Endothelial cell of umbilical vein (primary cell): ENCODE measurements at regions not wholly inside any gene's neighbourhood (a gene's known extent, or its start where the extent isn't known, plus 50 kb on each side); places are given as distances from the start of the nearest gene placed in this dataset.

Experiments used
- BruUV-seq: library from RNA; stranded (reverse); fragments of 400-500 nt; replicated peaks from 2 replicates; lab custom pipeline; 2021; lab: Mats Ljungman, UMichigan
- CTCF ChIA-PET: fragments of 300-600, 350-600 bp; sonication (Branson Sonifier 250); formaldehyde crosslinking; loops from one replicate; lab custom pipeline; 2021; ENCODE audit warnings: antibody characterized with exemption, inconsistent platforms; lab: Charles Lee
- POLR2A ChIA-PET: fragments of 300-600, 350-600 bp; sonication (Branson Sonifier 250); formaldehyde crosslinking; loops from one replicate; lab custom pipeline; 2021; ENCODE audit warnings: antibody characterized with exemption, inconsistent platforms; lab: Charles Lee
- DNase-seq: peaks from one replicate; pipeline ENCODE4 v3.0.0-alpha.2; 2011; ENCODE audit warnings: low read depth, low spot score
- FAIRE-seq: peaks from 2 replicates; lab custom pipeline; 2011; peaks lifted over from hg19 to GRCh38; lab: Jason Lieb, UNC
- H2AFZ ChIP-seq: 2 replicates; pipeline ENCODE4 v1.6.0; 2012; ENCODE audit warnings: low read depth, low read length, control low read depth, inconsistent platforms
- H3K27ac ChIP-seq: 2 replicates; pipeline ENCODE4 v1.5.1; 2011; ENCODE audit warnings: low read depth, mild to moderate bottlenecking, control low read depth, low read length, moderate library complexity; ENCODE audit not compliant: insufficient read depth
- H3K27me3 ChIP-seq, 2 experiments: 2 replicates each; pipeline versions ENCODE4 v1.6.0 to v1.6.1; 2011; ENCODE audit warnings: low read length in 2 of 2, mixed read lengths in 1 of 2; ENCODE audit not compliant: control insufficient read depth in 2 of 2, insufficient read depth in 2 of 2
- H3K36me3 ChIP-seq, 2 experiments: 2 replicates in 1 of 2; 3 replicates in 1 of 2; pipeline ENCODE4 v1.5.1; 2011; ENCODE audit warnings: low read length in 2 of 2, mild to moderate bottlenecking in 1 of 2, moderate library complexity in 1 of 2; ENCODE audit not compliant: control insufficient read depth in 2 of 2, insufficient read depth in 2 of 2; ENCODE audit errors: extremely low read depth in 1 of 2
- H3K4me1 ChIP-seq: 3 replicates; pipeline ENCODE4 v1.5.1; 2011; ENCODE audit warnings: mild to moderate bottlenecking, low read length; ENCODE audit not compliant: control insufficient read depth, insufficient read depth; ENCODE audit errors: extremely low read depth
- H3K4me2 ChIP-seq: 2 replicates; pipeline ENCODE4 v1.6.1; 2011; ENCODE audit warnings: low read length, control low read depth, mixed read lengths; ENCODE audit not compliant: insufficient read depth
- H3K4me3 ChIP-seq, 3 experiments: fragments of 200-600 bp in 1 of 3; sonication (generic), shearing (Covaris generic) in 1 of 3; replicated peaks in 1 of 3; 2 replicates each; pipeline ENCODE4 v1.5.1; 2011 to 2016; ENCODE audit warnings: control low read depth in 3 of 3, low read length in 3 of 3, mild to moderate bottlenecking in 2 of 3, inconsistent platforms in 1 of 3, low read depth in 1 of 3, moderate library complexity in 1 of 3; ENCODE audit not compliant: insufficient read depth in 1 of 3
- H3K79me2 ChIP-seq: 2 replicates; pipeline ENCODE4 v1.6.0; 2012; ENCODE audit warnings: low read length, inconsistent platforms; ENCODE audit not compliant: control insufficient read depth, insufficient read depth
- H3K9ac ChIP-seq: replicated peaks from 2 replicates; pipeline ENCODE3; 2011; ENCODE audit warnings: low read length, control low read depth; ENCODE audit not compliant: insufficient read depth; ENCODE audit errors: extremely low read depth
- H3K9me1 ChIP-seq: replicated peaks from 3 replicates; pipeline ENCODE4 v1.6.0; 2011; ENCODE audit warnings: mild to moderate bottlenecking, low read length; ENCODE audit not compliant: control insufficient read depth, insufficient read depth; ENCODE audit errors: extremely low read depth
- H3K9me3 ChIP-seq: replicated peaks from 2 replicates; pipeline ENCODE4 v1.5.1; 2012; ENCODE audit warnings: low read length, inconsistent platforms; ENCODE audit not compliant: control insufficient read depth, insufficient read depth
- H4K20me1 ChIP-seq: replicated peaks from 2 replicates; pipeline ENCODE3; 2011; ENCODE audit warnings: mild to moderate bottlenecking, low read length; ENCODE audit not compliant: control insufficient read depth, insufficient read depth; ENCODE audit errors: extremely low read depth
- CTCF ChIP-seq, 2 donors: IDR thresholded peaks; 1 replicate in 1 of 2; 2 replicates in 1 of 2; pipeline ENCODE4 v1.5.1; 2011; ENCODE audit warnings: low read length in 2 of 2, mild to moderate bottlenecking in 2 of 2, moderate library complexity in 2 of 2, control low read depth in 1 of 2, inconsistent platforms in 1 of 2, low read depth in 1 of 2; ENCODE audit not compliant: insufficient read depth in 1 of 2; ENCODE audit errors: extremely low read depth in 1 of 2
- FOS ChIP-seq: IDR thresholded peaks from 2 replicates; pipeline ENCODE4 v1.6.1; 2011; ENCODE audit warnings: mild to moderate bottlenecking, low read length, moderate library complexity, borderline replicate concordance; ENCODE audit not compliant: insufficient read depth
- GATA2 ChIP-seq: IDR thresholded peaks from 2 replicates; pipeline ENCODE4 v1.7.0; 2011; ENCODE audit warnings: low read depth, mild to moderate bottlenecking, moderate library complexity, mixed read lengths, low read length; ENCODE audit not compliant: insufficient read length, insufficient read depth
- MYC ChIP-seq: IDR thresholded peaks from one replicate; pipeline ENCODE4 v1.6.1; 2011; ENCODE audit warnings: mild to moderate bottlenecking, low read depth, low read length
- POLR2A ChIP-seq: IDR thresholded peaks from 2 replicates; pipeline ENCODE4 v1.6.1; 2012; ENCODE audit warnings: low read depth, mild to moderate bottlenecking, control low read depth, low read length
- POLR2AphosphoS5 ChIP-seq: IDR thresholded peaks from 2 replicates; pipeline ENCODE4 v1.6.1; 2012; ENCODE audit warnings: low read depth, mild to moderate bottlenecking, control low read depth, low read length, moderate library complexity; ENCODE audit not compliant: insufficient read depth
- dilution Hi-C: fragments of 300-500 bp; cut with MboI; formaldehyde crosslinking; loops from one replicate; pipeline ENCODE4 v1.15.0; 2019; ENCODE audit warnings: low sequenced_read_pairs; ENCODE audit not compliant: extremely low pct_ligation_motif_present
- intact Hi-C: fragments of 100-400 bp; cut with micrococcal nuclease; formaldehyde crosslinking; loops from one replicate; pipeline ENCODE4 v1.10.0; 2022
- TF ChIP-seq, protein P1 (sequence below): IDR thresholded peaks from 2 replicates; pipeline ENCODE4 v1.6.1; 2011; ENCODE audit not compliant: insufficient read depth, insufficient read length

DNA sequence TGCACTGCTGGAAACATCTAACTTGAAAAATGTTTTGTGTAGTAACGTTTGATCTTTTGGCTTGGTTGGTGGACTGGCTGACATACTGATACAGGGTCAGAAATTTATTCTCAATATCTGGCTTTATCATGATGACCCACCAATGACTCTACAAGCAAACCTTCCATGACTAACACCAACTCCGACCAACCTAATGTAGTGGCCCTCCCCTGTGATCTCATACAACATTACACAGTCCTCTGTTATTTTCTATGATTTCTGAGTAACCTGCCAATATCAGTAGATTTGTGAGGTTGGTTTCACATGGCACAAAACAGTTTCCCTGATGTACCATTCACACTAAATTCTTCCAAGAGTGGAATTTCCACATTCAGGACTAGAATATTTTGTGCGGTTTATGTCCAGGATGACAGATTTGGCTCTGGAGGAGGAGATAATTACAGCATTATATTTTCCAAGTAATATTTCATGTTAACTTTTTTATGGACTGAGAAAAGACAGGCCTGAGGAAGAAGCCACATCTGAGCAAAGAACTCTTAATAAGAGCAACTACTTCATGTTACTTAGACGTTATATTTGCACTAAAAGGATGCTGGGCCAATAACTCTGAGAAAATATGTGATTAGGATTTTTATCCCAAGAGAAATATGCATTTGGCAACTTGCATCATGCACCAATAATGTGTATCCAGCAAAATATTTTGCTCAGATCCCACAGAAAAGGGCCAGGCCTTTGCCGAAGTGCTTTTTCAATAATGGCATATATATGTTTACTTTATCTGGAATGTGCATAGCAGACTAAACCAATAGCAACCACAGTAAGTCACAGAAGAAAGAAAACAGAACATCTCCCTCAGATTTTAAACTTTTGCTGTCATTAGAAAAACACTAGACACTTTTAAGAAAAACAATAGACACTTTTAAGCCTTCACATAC, 273.4 kb downstream of the KCNN2 start:
- Histone ChIP-seq H3K4me1 (no peaks in the 10 kb centered on the region), H3K4me3 (no peak overlapping the region), H3K27ac (no peak overlapping the region), H3K4me2 (no peak overlapping the region), H3K27me3 (no peaks in the 10 kb centered on the region), H3K79me2 (no peaks in the 10 kb centered on the region), H3K36me3 (no peaks in the 10 kb centered on the region), H3K9ac (no peak overlapping the region), H3K9me1 (no peaks in the 10 kb centered on the region), H4K20me1 (no peaks in the 10 kb centered on the region), H2AFZ (no peak overlapping the region), H3K9me3 (peaks cover 2% of the 10 kb centered on the region)
- DNase-seq, result no peak
- no TSS peak for BruUV-seq
- dilution Hi-C loops, result no loop called here
- TF ChIP-seq POLR2AphosphoS5, result no peak
- no peak for TF ChIP-seq CTCF (IDR thresholded peaks at IDR 0.05; ENCODE audit: extremely low read depth in 1 of 2, insufficient read depth in 1 of 2, low read depth in 1 of 2, low read length in 2 of 2)
- no peak for TF ChIP-seq GATA2
- no peak for TF ChIP-seq FOS
- TF ChIP-seq, protein P1, sequence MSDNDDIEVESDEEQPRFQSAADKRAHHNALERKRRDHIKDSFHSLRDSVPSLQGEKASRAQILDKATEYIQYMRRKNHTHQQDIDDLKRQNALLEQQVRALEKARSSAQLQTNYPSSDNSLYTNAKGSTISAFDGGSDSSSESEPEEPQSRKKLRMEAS, result no peak
- no peak for TF ChIP-seq MYC
- TF ChIP-seq POLR2A, result no peak
- CTCF ChIA-PET, result no interaction called here
- no peak for FAIRE-seq
- POLR2A ChIA-PET, result no interaction called here
- intact Hi-C loops, result no loop called here
